Osteocyte (in vitro differentiated cells): ENCODE measurements at regions not wholly inside any gene's neighbourhood (a gene's known extent, or its start where the extent isn't known, plus 50 kb on each side); places are given as distances from the start of the nearest gene placed in this dataset.
A peak's percentile ranks its signal among the peaks of the same experiment; 100 is the strongest.

Experiments used
- DNase-seq: peaks from one replicate; pipeline ENCODE4 v3.0.0; 2021; ENCODE audit warnings: mixed read lengths; ENCODE audit not compliant: unreplicated experiment; ENCODE audit errors: extremely low spot score
- H3K27ac Mint-ChIP-seq: one replicate; pipeline ENCODE4 v1.8.0; 2021; ENCODE audit warnings: mild to moderate bottlenecking, mixed read lengths; ENCODE audit not compliant: unreplicated experiment
- H3K27me3 Mint-ChIP-seq: one replicate; pipeline ENCODE4 v1.8.0; 2021; ENCODE audit warnings: mixed read lengths; ENCODE audit not compliant: unreplicated experiment
- H3K36me3 Mint-ChIP-seq: one replicate; pipeline ENCODE4 v1.8.0; 2021; ENCODE audit warnings: mixed read lengths; ENCODE audit not compliant: unreplicated experiment
- H3K4me1 Mint-ChIP-seq: one replicate; pipeline ENCODE4 v1.8.0; 2021; ENCODE audit warnings: mixed read lengths; ENCODE audit not compliant: unreplicated experiment
- H3K4me3 Mint-ChIP-seq: one replicate; pipeline ENCODE4 v1.8.0; 2021; ENCODE audit warnings: mild to moderate bottlenecking, moderate library complexity, mixed read lengths; ENCODE audit not compliant: unreplicated experiment
- H3K9me3 Mint-ChIP-seq: one replicate; pipeline ENCODE4 v1.8.0; 2021; ENCODE audit warnings: mixed read lengths; ENCODE audit not compliant: unreplicated experiment
- CTCF ChIP-seq: fragments of 200-600 bp; sonication (generic); IDR thresholded peaks from 2 replicates; pipeline ENCODE4 v1.5.0; 2021; ENCODE audit warnings: antibody characterized with exemption, mild to moderate bottlenecking, moderate library complexity

GRCh38 chr6:125662296-125662695 lies 87.1 kb upstream of the HEY2 start:
- peak overlapping the region; percentile 92 for H3K27ac Mint-ChIP-seq
- H3K9me3 Mint-ChIP-seq = no peaks in the 10 kb centered on the region
- no peak for DNase-seq
- TF ChIP-seq CTCF = no peak
- no peaks in the 10 kb centered on the region for H3K27me3 Mint-ChIP-seq
- peak overlapping the region; percentile 70 for H3K4me3 Mint-ChIP-seq
- H3K36me3 Mint-ChIP-seq = no peaks in the 10 kb centered on the region
- H3K4me1 Mint-ChIP-seq = peaks cover 48% of the 10 kb centered on the region

GRCh38 chr6:125665295-125665814 lies 84.1 kb upstream of the HEY2 start:
- Mint-ChIP-seq H3K4me3 (no peak overlapping the region), H3K27ac (no peak overlapping the region), H3K9me3 (no peaks in the 10 kb centered on the region), H3K27me3 (no peaks in the 10 kb centered on the region), H3K36me3 (no peaks in the 10 kb centered on the region), H3K4me1 (peaks cover 32% of the 10 kb centered on the region)
- no peak for TF ChIP-seq CTCF
- no peak for DNase-seq

- no peak overlapping the region for H3K4me3 Mint-ChIP-seq
- DNase-seq = no peak
- H3K9me3 Mint-ChIP-seq = no peaks in the 10 kb centered on the region
- TF ChIP-seq CTCF = no peak
- H3K27me3 Mint-ChIP-seq = no peaks in the 10 kb centered on the region
- peaks cover 31% of the 10 kb centered on the region for H3K4me1 Mint-ChIP-seq
- H3K36me3 Mint-ChIP-seq = no peaks in the 10 kb centered on the region
- H3K27ac Mint-ChIP-seq = no peak overlapping the region
Observed at GRCh38 chr6:125667326-125667725, 82.1 kb upstream of the HEY2 start.

GRCh38 chr6:125668071-125668470 lies 81.4 kb upstream of the HEY2 start:
- Mint-ChIP-seq H3K9me3 (no peaks in the 10 kb centered on the region), H3K27me3 (no peaks in the 10 kb centered on the region), H3K36me3 (no peaks in the 10 kb centered on the region), H3K4me1 (peaks cover 24% of the 10 kb centered on the region), H3K4me3 (no peak overlapping the region), H3K27ac (no peak overlapping the region)
- DNase-seq = no peak
- TF ChIP-seq CTCF = no peak

- Mint-ChIP-seq H3K4me1 (peaks cover 26% of the 10 kb centered on the region), H3K4me3 (no peak overlapping the region), H3K27ac (peak overlapping the region; percentile 74), H3K9me3 (no peaks in the 10 kb centered on the region), H3K36me3 (no peaks in the 10 kb centered on the region), H3K27me3 (no peaks in the 10 kb centered on the region)
- no peak for TF ChIP-seq CTCF
- no peak for DNase-seq
Observed at GRCh38 chr6:125670568-125670967, 78.9 kb upstream of the HEY2 start.
